Left ventricle myocardium superior (tissue), 1 donor: ENCODE measurements at regions not wholly inside any gene's neighbourhood (a gene's known extent, or its start where the extent isn't known, plus 50 kb on each side); places are given as distances from the start of the nearest gene placed in this dataset.
"Not testable (repeated sequence)": the region's sequence is repeated elsewhere in the genome, so short reads cannot be mapped to it uniquely, and the experiment has no call there.

Experiments used
- ATAC-seq: fragments of 200-7000 bp; cut with Tn5 transposase; one replicate; pipeline ENCODE4 v1.9.1; 2020; ENCODE audit warnings: mild to moderate bottlenecking, moderate library complexity
- DNase-seq: peaks from one replicate; pipeline ENCODE4 v3.0.0-alpha.2; 2020
- intact Hi-C: fragments of 100-400 bp; cut with micrococcal nuclease; formaldehyde crosslinking; loops from one replicate; pipeline ENCODE4 v1.11.0; 2022
- donor health status: DM: no; HTN: yes; CAD: no; lungs with severe emphysema.

- intact Hi-C loops, DNase-seq, ATAC-seq: not testable (repeated sequence)
Measured at GRCh38 chr7:142467056-142467655, 209.3 kb upstream of the PRSS58 start.

DNA sequence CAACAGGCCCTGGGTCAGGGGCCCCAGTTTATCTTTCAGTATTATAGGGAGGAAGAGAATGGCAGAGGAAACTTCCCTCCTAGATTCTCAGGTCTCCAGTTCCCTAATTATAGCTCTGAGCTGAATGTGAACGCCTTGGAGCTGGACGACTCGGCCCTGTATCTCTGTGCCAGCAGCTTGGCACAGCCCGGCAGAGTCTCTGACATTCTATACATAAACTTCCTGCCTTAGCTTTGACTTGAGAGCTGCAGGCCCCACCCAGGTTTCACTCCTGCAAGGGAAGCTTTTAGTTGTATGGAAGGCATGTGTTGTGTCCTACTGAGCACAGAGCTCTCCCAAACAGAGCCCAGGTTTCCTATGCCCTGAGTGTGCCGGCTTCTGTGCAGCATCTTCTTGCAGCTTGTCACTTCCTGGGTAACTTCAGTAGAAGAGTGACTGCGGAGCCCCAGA lies 205.6 kb upstream of the PRSS58 start:
- DNase-seq (no peak), ATAC-seq (no peak)
- intact Hi-C loops: no loop called here

- intact Hi-C loops: no loop called here
- no peak for DNase-seq
- ATAC-seq: no peak
Measured at GRCh38 chr7:142461437-142461836, 203.6 kb upstream of the PRSS58 start.

DNA sequence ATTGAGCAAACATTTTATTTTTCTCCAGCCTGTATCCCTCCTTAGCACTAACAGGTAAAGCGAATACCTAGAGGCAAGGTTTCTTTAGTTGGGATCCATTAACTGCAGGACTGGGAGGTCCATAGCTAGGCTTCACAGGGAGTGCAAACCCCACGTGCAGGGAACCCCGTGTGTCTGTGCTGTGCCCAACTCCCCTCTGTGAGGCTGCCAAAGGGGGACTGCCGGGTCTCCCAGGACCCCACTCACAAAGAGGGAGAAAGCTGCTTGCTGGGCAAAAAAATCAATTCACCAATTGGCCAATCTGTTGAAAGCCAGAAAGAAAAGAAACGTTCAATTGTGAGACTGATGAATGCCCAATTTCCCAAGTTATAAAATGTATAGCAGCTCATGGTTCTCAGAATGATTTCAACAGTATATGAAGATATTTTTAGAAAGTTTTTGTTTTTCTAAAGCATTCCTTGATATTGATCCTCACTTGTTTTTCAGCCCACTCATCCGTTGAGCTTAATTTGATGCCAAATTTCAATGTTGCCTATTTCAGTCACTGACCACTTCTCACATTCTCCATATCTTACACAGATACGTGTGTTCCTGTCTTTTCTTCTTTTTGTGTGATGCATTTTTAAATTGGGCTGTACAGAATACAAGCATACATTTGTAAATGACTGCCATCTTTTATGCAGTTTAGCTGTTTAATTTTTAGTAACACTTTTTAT lies 202.7 kb upstream of the PRSS58 start:
- intact Hi-C loops: no loop called here
- DNase-seq (no peak), ATAC-seq (no peak)

- no peak for DNase-seq
- intact Hi-C loops: no loop called here
- peak; percentile 67 for ATAC-seq
Measured at GRCh38 chr7:142459551-142459963, 201.7 kb upstream of the PRSS58 start.

DNA sequence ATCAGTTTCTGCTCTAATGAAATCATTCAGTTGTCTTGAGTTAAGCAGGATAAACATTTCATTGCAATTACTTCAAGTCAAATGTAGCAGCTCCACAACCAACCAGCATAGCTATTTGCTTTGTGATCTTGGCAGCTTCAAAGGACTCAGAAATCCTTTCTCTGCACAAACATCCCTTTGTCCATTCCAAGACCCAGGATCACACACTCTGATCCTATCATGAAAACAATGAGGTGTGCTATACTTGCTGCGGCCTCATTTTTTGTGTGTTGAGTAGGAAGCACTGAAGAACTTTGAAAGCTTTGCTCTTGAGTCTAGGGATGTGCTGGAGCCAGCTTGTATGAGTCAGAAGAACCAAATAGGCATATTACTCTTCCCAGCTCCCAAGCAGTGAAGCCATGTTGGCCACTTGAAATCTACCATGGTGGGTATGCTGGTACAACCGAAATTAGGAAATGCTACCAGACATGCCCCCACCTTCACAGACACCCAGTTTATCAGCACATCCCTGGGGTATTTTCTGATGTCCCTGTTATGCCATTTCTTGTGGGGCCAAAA lies 199.4 kb upstream of the PRSS58 start:
- DNase-seq: no peak
- ATAC-seq: no peak

DNA sequence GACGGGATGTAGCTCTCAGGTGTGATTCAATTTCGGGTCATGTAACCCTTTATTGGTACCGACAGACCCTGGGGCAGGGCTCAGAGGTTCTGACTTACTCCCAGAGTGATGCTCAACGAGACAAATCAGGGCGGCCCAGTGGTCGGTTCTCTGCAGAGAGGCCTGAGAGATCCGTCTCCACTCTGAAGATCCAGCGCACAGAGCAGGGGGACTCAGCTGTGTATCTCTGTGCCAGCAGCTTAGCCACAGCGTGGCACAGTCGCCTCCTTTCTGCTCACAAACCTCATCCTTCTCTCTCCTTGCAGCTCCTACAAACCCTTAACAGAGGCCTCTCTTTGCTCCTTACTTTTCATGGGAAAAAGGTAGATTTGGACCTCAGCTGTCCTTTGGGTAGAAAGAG lies 197.5 kb upstream of the PRSS58 start:
- intact Hi-C loops: no loop called here
- ATAC-seq (no peak), DNase-seq (no peak)

More for the DNA sequence above, 199.4 kb upstream of the PRSS58 start:
- intact Hi-C loops: no loop called here

GRCh38 chr7:142454862-142455261 lies 197.0 kb upstream of the PRSS58 start:
- no peak for DNase-seq
- no peak for ATAC-seq
- intact Hi-C loops: no loop called here

- no peak for DNase-seq
- ATAC-seq: no peak
Measured at GRCh38 chr7:142452791-142453190, 194.9 kb upstream of the PRSS58 start.

GRCh38 chr7:142451817-142452216 lies 194.0 kb upstream of the PRSS58 start:
- ATAC-seq: no peak

More at GRCh38 chr7:142452791-142453190, 194.9 kb upstream of the PRSS58 start:
- intact Hi-C loops: no loop called here

GRCh38 chr7:142451296-142451695 lies 193.4 kb upstream of the PRSS58 start:
- DNase-seq: no peak
- peak; percentile 29 for ATAC-seq
- intact Hi-C loops: no loop called here

More at GRCh38 chr7:142451817-142452216, 194.0 kb upstream of the PRSS58 start:
- intact Hi-C loops: no loop called here
- no peak for DNase-seq

- DNase-seq: no peak
- intact Hi-C loops: no loop called here
- ATAC-seq: no peak
Measured at GRCh38 chr7:142450695-142451094, 192.8 kb upstream of the PRSS58 start.

DNA sequence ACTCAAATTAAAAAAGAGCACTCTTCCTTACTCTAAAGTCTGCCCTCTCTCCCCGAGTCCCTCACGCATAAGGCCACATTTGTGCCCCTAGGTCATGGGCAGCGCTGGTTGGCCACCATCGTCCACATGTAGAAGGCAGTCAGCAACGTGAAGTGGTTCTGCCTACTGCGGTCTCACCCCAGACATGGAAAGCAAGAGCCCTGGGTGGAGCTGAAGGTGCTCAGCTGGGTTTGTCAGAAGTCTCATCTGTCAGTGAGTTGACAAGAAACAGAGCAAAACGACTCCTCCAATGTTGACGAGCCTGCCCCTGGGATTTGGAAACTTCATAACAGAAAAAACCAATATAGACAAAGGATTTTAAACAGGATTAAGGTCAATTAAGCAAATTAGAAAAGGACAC lies 192.3 kb upstream of the PRSS58 start:
- ATAC-seq (no peak), DNase-seq (no peak)
- intact Hi-C loops: no loop called here

GRCh38 chr7:142448857-142449256 lies 191.0 kb upstream of the PRSS58 start:
- ATAC-seq, intact Hi-C loops, DNase-seq: not testable (repeated sequence)

DNA sequence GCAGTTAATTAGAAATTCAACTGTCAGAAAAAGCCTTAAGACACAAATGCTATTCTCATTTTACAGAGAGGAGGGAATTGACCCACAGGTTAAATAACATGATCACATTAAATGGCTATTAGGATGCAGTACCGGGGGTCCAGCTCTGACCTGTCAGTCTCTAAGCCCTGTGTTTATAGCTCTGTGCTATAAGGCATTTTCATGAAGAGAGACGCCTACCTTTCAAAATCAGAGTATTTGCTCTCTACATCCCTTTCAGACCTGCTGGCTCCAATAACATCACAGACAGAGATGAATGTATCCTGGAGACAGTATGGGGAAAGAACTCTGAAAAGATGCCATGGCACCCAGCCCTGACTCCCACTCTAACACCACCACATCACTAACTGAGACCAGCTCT lies 189.9 kb upstream of the PRSS58 start:
- ATAC-seq (no peak), DNase-seq (no peak)
- intact Hi-C loops: no loop called here

DNA sequence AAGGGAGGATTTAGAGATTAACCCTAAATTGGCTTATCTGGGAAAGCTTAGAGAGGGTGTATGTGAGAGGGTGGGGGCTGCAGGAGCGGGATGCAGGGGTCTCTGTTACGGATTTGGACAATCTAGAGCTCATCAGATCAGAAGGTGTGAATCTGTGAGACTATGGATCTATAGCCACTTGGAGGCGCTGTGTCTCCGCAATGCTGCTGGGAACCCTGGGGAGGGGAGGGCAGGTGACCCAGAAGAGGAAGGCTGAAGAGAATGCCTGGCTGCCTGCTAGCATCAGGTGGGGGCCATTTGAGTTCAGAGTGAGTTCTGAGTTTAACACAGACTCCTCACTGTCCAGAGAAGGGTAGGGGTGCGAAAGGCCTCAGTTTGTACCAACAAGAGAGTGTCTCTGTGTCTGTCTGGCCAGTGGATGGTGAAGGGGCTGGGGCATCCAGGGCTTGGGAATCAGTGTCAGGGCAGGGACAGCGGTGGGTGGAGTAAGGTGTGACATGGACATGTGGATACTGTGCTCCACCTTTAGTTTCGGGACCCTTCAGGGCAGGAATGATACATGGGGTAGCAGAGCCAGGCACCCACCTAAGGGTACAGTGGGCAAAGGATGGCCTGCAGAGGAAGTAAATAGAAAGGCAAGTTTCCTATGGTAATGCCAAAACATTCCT lies 187.3 kb upstream of the PRSS58 start:
- ATAC-seq (no peak), DNase-seq (no peak)
- intact Hi-C loops: no loop called here

DNA sequence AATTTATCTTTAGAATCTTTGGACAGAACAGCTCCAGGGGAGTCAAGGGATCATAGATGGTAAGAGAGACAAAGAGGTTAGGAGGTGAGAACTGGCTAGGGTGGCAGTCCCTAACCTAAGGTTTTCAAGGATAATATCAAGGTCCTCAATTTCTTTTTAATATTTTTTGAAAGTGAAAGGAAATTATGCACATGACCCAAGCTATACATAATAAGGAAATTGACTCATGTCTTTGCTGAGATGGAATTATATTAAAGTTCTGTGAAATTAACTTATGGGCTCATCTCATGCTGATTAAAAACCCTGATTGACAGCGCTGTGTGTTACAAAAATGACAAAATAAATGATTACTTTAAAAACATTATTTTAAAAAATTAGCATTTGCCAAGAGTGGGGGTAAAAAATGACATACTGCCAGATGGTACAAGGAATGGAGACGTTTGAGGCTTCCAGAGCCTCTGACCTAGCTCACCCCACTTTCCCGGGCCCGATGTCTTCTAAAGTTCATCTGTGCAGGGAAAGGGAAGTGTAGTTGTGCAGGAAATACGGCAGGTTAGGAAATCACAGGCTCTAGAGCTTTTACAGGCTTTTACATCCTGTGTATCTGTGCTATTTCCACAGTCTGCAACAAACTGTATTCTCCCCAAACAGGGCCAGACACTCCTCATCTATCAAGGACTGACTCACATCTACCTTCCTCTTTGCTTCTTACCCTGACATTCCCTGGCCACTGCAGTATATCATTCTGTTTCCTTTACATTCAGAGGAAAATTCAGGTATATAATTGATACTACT lies 185.6 kb upstream of the PRSS58 start:
- DNase-seq (no peak), ATAC-seq (no peak)
- intact Hi-C loops: no loop called here

GRCh38 chr7:142442396-142442795 lies 184.5 kb upstream of the PRSS58 start:
- intact Hi-C loops: no loop called here
- DNase-seq: no peak
- no peak for ATAC-seq

GRCh38 chr7:142440906-142441411 lies 183.1 kb upstream of the PRSS58 start:
- ATAC-seq (no peak), DNase-seq (no peak)
- intact Hi-C loops: no loop called here
